ENCODE measurements at regions not wholly inside any gene's neighbourhood (a gene's known extent, or its start where the extent isn't known, plus 50 kb on each side); places are given as distances from the start of the nearest gene placed in this dataset.

DNA sequence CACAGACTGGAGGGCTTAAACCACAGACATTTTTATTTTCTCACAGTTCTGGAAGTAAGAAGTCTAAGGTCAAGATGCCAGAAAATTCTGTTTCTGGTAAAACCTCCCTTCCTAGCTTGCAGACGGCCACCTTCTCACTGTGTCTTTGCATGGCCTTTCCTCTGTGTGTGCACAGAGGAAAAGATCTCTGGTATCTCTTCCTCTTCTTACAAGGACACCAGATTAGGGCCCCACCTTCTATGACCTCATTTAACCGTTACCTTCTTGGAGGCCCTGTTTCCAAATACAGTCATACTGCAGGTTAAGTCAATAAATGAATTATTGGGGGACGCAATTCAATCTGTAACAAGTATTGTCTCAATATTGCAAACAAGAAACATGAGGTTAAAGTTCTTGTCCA is 63.0 kb upstream of the PRDX6 start:
- in situ Hi-C loops (cut with MboI; ENCODE audit: low sequenced_read_pairs) (loop anchor here (10.0 kb wide), 1 partner anchor 589 kb away; no protein-coding TSS in a partner anchor), intact Hi-C loops (cut with micrococcal nuclease) (no loop called here), dilution Hi-C loops (cut with HindIII; ENCODE audit: low sequenced_read_pairs, unreplicated experiment) (no loop called here)
- H2BK20ac ChIP-seq (ENCODE audit: low read depth, low read length), result no peak overlapping the region
- H4K20me1 ChIP-seq (ENCODE audit: insufficient read depth, low read length), result no peaks in the 10 kb centered on the region
- H3K18ac ChIP-seq (ENCODE audit: low read depth, low read length), result no peak overlapping the region
- no peak overlapping the region for H3K9ac ChIP-seq (ENCODE audit: low read depth, low read length)
- H2AK5ac ChIP-seq (ENCODE audit: low read depth, low read length), result 0 out of 2 replicates have a peak overlapping the region, but pooled peaks have one; percentile 5
- H3K27ac ChIP-seq (ENCODE audit: insufficient read depth, low read length), result no peak overlapping the region
- CTCF ChIA-PET, result no interaction called here
- H3K79me1 ChIP-seq (ENCODE audit: low read depth in 1 of 2, low read length in 2 of 2), result no peaks in the 10 kb centered on the region
- DNase-seq, result no peak
- no peak overlapping the region for H2BK5ac ChIP-seq (ENCODE audit: low read depth, low read length, poor library complexity, severe bottlenecking)
- no peak overlapping the region for H3K56ac ChIP-seq (ENCODE audit: extremely low read depth, insufficient read depth, low read length)
- H3K4me1 ChIP-seq (ENCODE audit: control insufficient read depth, insufficient read depth, low read length), result peaks cover 10% of the 10 kb centered on the region
- no peaks in the 10 kb centered on the region for H3K27me3 ChIP-seq (ENCODE audit: control insufficient read depth, insufficient read depth, low read length)
- no peak overlapping the region for H2AFZ ChIP-seq (replicated peaks; ENCODE audit: low read length, poor library complexity)
- H3K14ac ChIP-seq (replicated peaks; ENCODE audit: low read depth, low read length), result no peak overlapping the region
- H2BK15ac ChIP-seq (ENCODE audit: low read depth, low read length), result no peak overlapping the region
- H4K91ac ChIP-seq (ENCODE audit: insufficient read depth, low read depth, low read length), result no peak overlapping the region
- H3K36me3 ChIP-seq (ENCODE audit: control insufficient read depth, insufficient read depth, low read length), result peaks cover 4% of the 10 kb centered on the region; the same call in 1 of the 2 replicates
- TF ChIP-seq BHLHE40 (IDR thresholded peaks at IDR 0.05; ENCODE audit: low read depth, low read length) (no peak), MAZ (IDR thresholded peaks at IDR 0.05; ENCODE audit: borderline replicate concordance, low read depth, low read length) (no peak)
- TF ChIP-seq, protein P1, sequence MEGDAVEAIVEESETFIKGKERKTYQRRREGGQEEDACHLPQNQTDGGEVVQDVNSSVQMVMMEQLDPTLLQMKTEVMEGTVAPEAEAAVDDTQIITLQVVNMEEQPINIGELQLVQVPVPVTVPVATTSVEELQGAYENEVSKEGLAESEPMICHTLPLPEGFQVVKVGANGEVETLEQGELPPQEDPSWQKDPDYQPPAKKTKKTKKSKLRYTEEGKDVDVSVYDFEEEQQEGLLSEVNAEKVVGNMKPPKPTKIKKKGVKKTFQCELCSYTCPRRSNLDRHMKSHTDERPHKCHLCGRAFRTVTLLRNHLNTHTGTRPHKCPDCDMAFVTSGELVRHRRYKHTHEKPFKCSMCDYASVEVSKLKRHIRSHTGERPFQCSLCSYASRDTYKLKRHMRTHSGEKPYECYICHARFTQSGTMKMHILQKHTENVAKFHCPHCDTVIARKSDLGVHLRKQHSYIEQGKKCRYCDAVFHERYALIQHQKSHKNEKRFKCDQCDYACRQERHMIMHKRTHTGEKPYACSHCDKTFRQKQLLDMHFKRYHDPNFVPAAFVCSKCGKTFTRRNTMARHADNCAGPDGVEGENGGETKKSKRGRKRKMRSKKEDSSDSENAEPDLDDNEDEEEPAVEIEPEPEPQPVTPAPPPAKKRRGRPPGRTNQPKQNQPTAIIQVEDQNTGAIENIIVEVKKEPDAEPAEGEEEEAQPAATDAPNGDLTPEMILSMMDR (conservative IDR thresholded peaks at IDR 0.05; ENCODE audit: low read depth, low read length), result no peak
- TF ChIP-seq, protein P2, sequence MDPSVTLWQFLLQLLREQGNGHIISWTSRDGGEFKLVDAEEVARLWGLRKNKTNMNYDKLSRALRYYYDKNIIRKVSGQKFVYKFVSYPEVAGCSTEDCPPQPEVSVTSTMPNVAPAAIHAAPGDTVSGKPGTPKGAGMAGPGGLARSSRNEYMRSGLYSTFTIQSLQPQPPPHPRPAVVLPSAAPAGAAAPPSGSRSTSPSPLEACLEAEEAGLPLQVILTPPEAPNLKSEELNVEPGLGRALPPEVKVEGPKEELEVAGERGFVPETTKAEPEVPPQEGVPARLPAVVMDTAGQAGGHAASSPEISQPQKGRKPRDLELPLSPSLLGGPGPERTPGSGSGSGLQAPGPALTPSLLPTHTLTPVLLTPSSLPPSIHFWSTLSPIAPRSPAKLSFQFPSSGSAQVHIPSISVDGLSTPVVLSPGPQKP (IDR thresholded peaks at IDR 0.05; ENCODE audit: borderline replicate concordance, low read depth, low read length), result no peak
- H3K4me2 ChIP-seq (ENCODE audit: low read depth, low read length), result no peak overlapping the region
- no peak overlapping the region for H3K4ac ChIP-seq (ENCODE audit: low read depth, low read length)
- no CpG with 5 or more reads among the region's 3 CpGs for WGBS, 2 experiments (ENCODE audit: extremely low coverage in 2 of 2, insufficient read length in 1 of 2)
- no peak overlapping the region for H4K5ac ChIP-seq (ENCODE audit: low read depth, low read length)
- no peak overlapping the region for H4K8ac ChIP-seq (ENCODE audit: low read depth in 2 of 2, low read length in 2 of 2)
- no peak overlapping the region for H2AK9ac ChIP-seq (replicated peaks; ENCODE audit: low read depth, low read length, poor library complexity)
- H3K4me3 ChIP-seq (ENCODE audit: insufficient read depth, low read depth, low read length), result no peak overlapping the region
- H3K9me3 ChIP-seq (ENCODE audit: control insufficient read depth, insufficient read depth, low read length), result no peaks in the 10 kb centered on the region
- POLR2A ChIA-PET (ENCODE audit: unreplicated experiment), result no interaction called here
- H2BK120ac ChIP-seq (ENCODE audit: low read depth, low read length), result no peak overlapping the region
- ATAC-seq (ENCODE audit: low read depth), result no peak
- peaks cover 10% of the 10 kb centered on the region for H3K9me1 ChIP-seq (ENCODE audit: insufficient read depth, low read length)
- BruUV-seq (replicated peaks), result no TSS peak
- H3K23ac ChIP-seq (ENCODE audit: low read depth, low read length), result no peak overlapping the region

All from IMR-90 (cell line).